HCT116 (cell line): ENCODE measurements at regions not wholly inside any gene's neighbourhood (a gene's known extent, or its start where the extent isn't known, plus 50 kb on each side); places are given as distances from the start of the nearest gene placed in this dataset.

ENCODE experiments used
- ATAC-seq: fragments of 200-7000 bp; cut with Tn5 transposase; 2 replicates; pipeline ENCODE4 v1.9.1; 2020; ENCODE audit warnings: mild to moderate bottlenecking, moderate library complexity
- BruUV-seq: library from RNA; stranded (reverse); fragments of 400-500 nt; replicated peaks from 2 replicates; lab custom pipeline; 2021; lab: Mats Ljungman, UMichigan
- CTCF ChIA-PET: fragments of 300-600 bp; sonication (Branson Sonifier 250); formaldehyde crosslinking; loops from one replicate; lab custom pipeline; 2021; ENCODE audit warnings: antibody characterized with exemption; lab: Charles Lee
- POLR2A ChIA-PET: fragments of 300-600, 350-600 bp; sonication (Branson Sonifier 250); formaldehyde crosslinking; loops from one replicate; lab custom pipeline; 2021; ENCODE audit warnings: antibody characterized with exemption; lab: Charles Lee
- RAD21 ChIA-PET, 2 experiments: fragments of 300-600 bp; sonication (Branson Sonifier 250); formaldehyde crosslinking; loops; one replicate each; lab custom pipeline; 2023; ENCODE audit warnings: low total read pairs in 2 of 2; ENCODE audit not compliant: uncharacterized antibody in 2 of 2, unreplicated experiment in 2 of 2, low non-redundant PET in 1 of 2; lab: Charles Lee
- DNase-seq: peaks from one replicate; pipeline ENCODE4 v3.0.0-alpha.2; 2010; ENCODE audit warnings: low read depth, low spot score
- H2AFZ ChIP-seq: fragments of 200-600 bp; shearing (Covaris generic), sonication (generic); 2 replicates; pipeline ENCODE4 v1.6.1; 2017; ENCODE audit warnings: low read depth, mixed run types, mixed read lengths, antibody characterized with exemption, low read length; ENCODE audit not compliant: poor library complexity, severe bottlenecking
- H3K27ac ChIP-seq: 2 replicates; pipeline ENCODE4 v1.5.1; 2012; ENCODE audit warnings: low read depth, low read length
- H3K27me3 ChIP-seq: fragments of 200-600 bp; sonication (generic); 2 replicates; pipeline ENCODE4 v1.6.1; 2016; ENCODE audit warnings: mixed run types, low read length, mixed read lengths; ENCODE audit not compliant: insufficient read depth
- H3K36me3 ChIP-seq, 2 experiments: fragments of 200-500 bp in 1 of 2; fragments of 200-600 bp in 1 of 2; sonication (Bioruptor generic) in 1 of 2; sonication (generic) in 1 of 2; 2 replicates each; pipeline versions ENCODE4 v1.5.1 to v1.6.1; 2014 to 2016; ENCODE audit warnings: low read length in 2 of 2, inconsistent platforms in 1 of 2, mixed read lengths in 1 of 2, mixed run types in 1 of 2; ENCODE audit not compliant: insufficient read depth in 2 of 2, control insufficient read depth in 1 of 2
- H3K4me1 ChIP-seq, 2 experiments: fragments of 200-600 bp in 1 of 2; sonication (generic) in 1 of 2; 2 replicates each; pipeline versions ENCODE4 v1.5.1 to v1.6.1; 2012 to 2017; ENCODE audit warnings: low read length in 2 of 2, inconsistent platforms in 1 of 2, mild to moderate bottlenecking in 1 of 2, mixed read lengths in 1 of 2, mixed run types in 1 of 2, moderate library complexity in 1 of 2; ENCODE audit not compliant: insufficient read depth in 2 of 2, control insufficient read depth in 1 of 2
- H3K4me2 ChIP-seq: fragments of 200-600 bp; sonication (generic); 2 replicates; pipeline ENCODE4 v1.6.1; 2017; ENCODE audit warnings: mixed run types, low read length, mixed read lengths
- H3K4me3 ChIP-seq, 2 experiments: fragments of 200-600 bp in 1 of 2; sonication (generic) in 1 of 2; replicated peaks in 1 of 2; 2 replicates each; pipeline ENCODE4 v1.5.1; 2011 to 2016; ENCODE audit warnings: low read length in 2 of 2, control low read depth in 1 of 2, low read depth in 1 of 2, mild to moderate bottlenecking in 1 of 2, mixed read lengths in 1 of 2, mixed run types in 1 of 2
- H3K79me2 ChIP-seq: fragments of 200-600 bp; sonication (generic); 2 replicates; pipeline ENCODE4 v1.6.1; 2017; ENCODE audit warnings: mild to moderate bottlenecking, mixed run types, low read length, moderate library complexity, mixed read lengths; ENCODE audit not compliant: insufficient read depth
- H3K9ac ChIP-seq: fragments of 200-600 bp; sonication (generic); 2 replicates; pipeline ENCODE4 v1.6.1; 2016; ENCODE audit warnings: low read length, mixed read lengths
- H3K9me2 ChIP-seq: fragments of 200-600 bp; sonication (generic), shearing (Covaris generic); 2 replicates; pipeline ENCODE4 v1.6.1; 2017; ENCODE audit warnings: mixed run types, mild to moderate bottlenecking, moderate library complexity; ENCODE audit not compliant: insufficient read depth
- H3K9me3 ChIP-seq, 2 experiments: fragments of 200-500 bp in 1 of 2; fragments of 200-600 bp in 1 of 2; sonication (Bioruptor generic) in 1 of 2; sonication (generic) in 1 of 2; 2 replicates each; pipeline ENCODE4 v1.6.1; 2014 to 2017; ENCODE audit warnings: low read length in 2 of 2, mixed read lengths in 2 of 2, inconsistent platforms in 1 of 2, low read depth in 1 of 2, mild to moderate bottlenecking in 1 of 2, mixed run types in 1 of 2, moderate library complexity in 1 of 2; ENCODE audit not compliant: control insufficient read depth in 1 of 2, insufficient read depth in 1 of 2
- H4K20me1 ChIP-seq: fragments of 200-600 bp; sonication (generic), shearing (Covaris generic); 2 replicates; pipeline ENCODE4 v1.6.1; 2017; ENCODE audit warnings: mixed run types, mild to moderate bottlenecking, moderate library complexity; ENCODE audit not compliant: insufficient read depth
- ATF3 ChIP-seq: IDR thresholded peaks from 2 replicates; pipeline ENCODE4 v1.6.1; 2012
- EZH2phosphoT487 ChIP-seq: fragments of 200-600 bp; IDR thresholded peaks from 2 replicates; pipeline ENCODE4 v1.6.1; 2018; ENCODE audit warnings: antibody characterized with exemption, borderline replicate concordance
- FOSL1 ChIP-seq: IDR thresholded peaks from 2 replicates; pipeline ENCODE4 v1.6.1; 2012; ENCODE audit warnings: low read depth
- POLR2A ChIP-seq: IDR thresholded peaks from 2 replicates; pipeline ENCODE4 v1.7.0; 2011; ENCODE audit warnings: borderline replicate concordance; ENCODE audit not compliant: insufficient read depth, insufficient read length; ENCODE audit errors: extremely low read depth
- POLR2AphosphoS5 ChIP-seq: IDR thresholded peaks from 2 replicates; pipeline ENCODE4 v1.6.1; 2011; ENCODE audit warnings: mild to moderate bottlenecking, low read depth, low read length, moderate library complexity
- SRF ChIP-seq: IDR thresholded peaks from 2 replicates; pipeline ENCODE4 v1.6.1; 2012; ENCODE audit warnings: low read depth
- ZBTB33 ChIP-seq: IDR thresholded peaks from 2 replicates; pipeline ENCODE4 v1.6.1; 2011; ENCODE audit warnings: mild to moderate bottlenecking, low read length, moderate library complexity; ENCODE audit not compliant: insufficient replicate concordance; ENCODE audit errors: extremely low read depth
- ZFX ChIP-seq: fragments of 450-650 bp; IDR thresholded peaks from 2 replicates; pipeline ENCODE4 v1.6.1; 2017
- intact Hi-C: fragments of 100-400 bp; cut with micrococcal nuclease; formaldehyde crosslinking; loops from 2 replicates; pipeline ENCODE4 v1.10.0; 2022
- TF ChIP-seq, protein P1 (sequence below): IDR thresholded peaks from 2 replicates; pipeline ENCODE4 v1.6.1; 2012; ENCODE audit warnings: low read depth
- TF ChIP-seq, protein P2 (sequence below): IDR thresholded peaks from 2 replicates; pipeline ENCODE4 v1.6.1; 2012
- TF ChIP-seq, protein P3 (sequence below), 3 experiments: fragments of 200-600 bp in 1 of 3; sonication (generic) in 1 of 3; IDR thresholded peaks in 2 of 3; conservative IDR thresholded peaks in 1 of 3; 2 replicates each; pipeline ENCODE4 v1.5.1; 2012 to 2017; ENCODE audit warnings: low read depth in 2 of 3, low read length in 2 of 3, antibody characterized with exemption in 1 of 3, borderline replicate concordance in 1 of 3, control low read depth in 1 of 3, mild to moderate bottlenecking in 1 of 3, mixed read lengths in 1 of 3, mixed run types in 1 of 3, moderate library complexity in 1 of 3; ENCODE audit not compliant: insufficient read depth in 1 of 3

DNA sequence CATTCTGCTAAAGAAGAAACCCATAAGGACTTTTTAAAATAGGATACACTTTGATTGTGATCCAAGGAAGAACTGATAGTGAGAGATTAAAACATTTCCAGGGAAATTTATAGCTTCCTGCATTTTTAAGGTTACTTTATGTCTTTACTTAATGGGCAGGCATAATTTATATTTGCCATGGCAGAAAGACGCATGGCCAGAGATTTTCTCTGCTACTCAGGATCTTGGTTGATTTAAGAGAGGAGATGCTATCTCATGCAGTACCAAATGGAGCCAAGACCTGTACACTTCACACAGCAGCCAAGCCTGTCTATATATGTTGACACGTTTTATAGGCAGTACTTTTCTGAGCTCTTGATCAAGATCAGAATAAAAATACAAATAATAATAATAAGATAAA lies 60.9 kb upstream of the NT5C1B start:
- Histone ChIP-seq H2AFZ (no peak overlapping the region), H3K9ac (no peak overlapping the region), H3K9me2 (no peaks in the 10 kb centered on the region), H3K27me3 (no peaks in the 10 kb centered on the region), H3K79me2 (no peaks in the 10 kb centered on the region), H3K9me3 (no peaks in the 10 kb centered on the region), H3K36me3 (no peaks in the 10 kb centered on the region), H4K20me1 (no peaks in the 10 kb centered on the region), H3K4me1 (no peaks in the 10 kb centered on the region), H3K27ac (no peak overlapping the region), H3K4me2 (no peak overlapping the region), H3K4me3 (no peak overlapping the region)
- no TSS peak for BruUV-seq
- intact Hi-C loops: no loop called here
- DNase-seq (no peak), ATAC-seq (no peak)
- ChIA-PET CTCF (no interaction called here), RAD21 (no interaction called here), POLR2A (no interaction called here)
- TF ChIP-seq FOSL1 (no peak), ZBTB33 (no peak), ZFX (no peak), EZH2phosphoT487 (no peak), POLR2A (no peak), POLR2AphosphoS5 (no peak), SRF (no peak), ATF3 (no peak)
- TF ChIP-seq, protein P1, sequence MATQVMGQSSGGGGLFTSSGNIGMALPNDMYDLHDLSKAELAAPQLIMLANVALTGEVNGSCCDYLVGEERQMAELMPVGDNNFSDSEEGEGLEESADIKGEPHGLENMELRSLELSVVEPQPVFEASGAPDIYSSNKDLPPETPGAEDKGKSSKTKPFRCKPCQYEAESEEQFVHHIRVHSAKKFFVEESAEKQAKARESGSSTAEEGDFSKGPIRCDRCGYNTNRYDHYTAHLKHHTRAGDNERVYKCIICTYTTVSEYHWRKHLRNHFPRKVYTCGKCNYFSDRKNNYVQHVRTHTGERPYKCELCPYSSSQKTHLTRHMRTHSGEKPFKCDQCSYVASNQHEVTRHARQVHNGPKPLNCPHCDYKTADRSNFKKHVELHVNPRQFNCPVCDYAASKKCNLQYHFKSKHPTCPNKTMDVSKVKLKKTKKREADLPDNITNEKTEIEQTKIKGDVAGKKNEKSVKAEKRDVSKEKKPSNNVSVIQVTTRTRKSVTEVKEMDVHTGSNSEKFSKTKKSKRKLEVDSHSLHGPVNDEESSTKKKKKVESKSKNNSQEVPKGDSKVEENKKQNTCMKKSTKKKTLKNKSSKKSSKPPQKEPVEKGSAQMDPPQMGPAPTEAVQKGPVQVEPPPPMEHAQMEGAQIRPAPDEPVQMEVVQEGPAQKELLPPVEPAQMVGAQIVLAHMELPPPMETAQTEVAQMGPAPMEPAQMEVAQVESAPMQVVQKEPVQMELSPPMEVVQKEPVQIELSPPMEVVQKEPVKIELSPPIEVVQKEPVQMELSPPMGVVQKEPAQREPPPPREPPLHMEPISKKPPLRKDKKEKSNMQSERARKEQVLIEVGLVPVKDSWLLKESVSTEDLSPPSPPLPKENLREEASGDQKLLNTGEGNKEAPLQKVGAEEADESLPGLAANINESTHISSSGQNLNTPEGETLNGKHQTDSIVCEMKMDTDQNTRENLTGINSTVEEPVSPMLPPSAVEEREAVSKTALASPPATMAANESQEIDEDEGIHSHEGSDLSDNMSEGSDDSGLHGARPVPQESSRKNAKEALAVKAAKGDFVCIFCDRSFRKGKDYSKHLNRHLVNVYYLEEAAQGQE: no peak
- TF ChIP-seq, protein P2, sequence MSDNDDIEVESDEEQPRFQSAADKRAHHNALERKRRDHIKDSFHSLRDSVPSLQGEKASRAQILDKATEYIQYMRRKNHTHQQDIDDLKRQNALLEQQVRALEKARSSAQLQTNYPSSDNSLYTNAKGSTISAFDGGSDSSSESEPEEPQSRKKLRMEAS: no peak
- TF ChIP-seq, protein P3, sequence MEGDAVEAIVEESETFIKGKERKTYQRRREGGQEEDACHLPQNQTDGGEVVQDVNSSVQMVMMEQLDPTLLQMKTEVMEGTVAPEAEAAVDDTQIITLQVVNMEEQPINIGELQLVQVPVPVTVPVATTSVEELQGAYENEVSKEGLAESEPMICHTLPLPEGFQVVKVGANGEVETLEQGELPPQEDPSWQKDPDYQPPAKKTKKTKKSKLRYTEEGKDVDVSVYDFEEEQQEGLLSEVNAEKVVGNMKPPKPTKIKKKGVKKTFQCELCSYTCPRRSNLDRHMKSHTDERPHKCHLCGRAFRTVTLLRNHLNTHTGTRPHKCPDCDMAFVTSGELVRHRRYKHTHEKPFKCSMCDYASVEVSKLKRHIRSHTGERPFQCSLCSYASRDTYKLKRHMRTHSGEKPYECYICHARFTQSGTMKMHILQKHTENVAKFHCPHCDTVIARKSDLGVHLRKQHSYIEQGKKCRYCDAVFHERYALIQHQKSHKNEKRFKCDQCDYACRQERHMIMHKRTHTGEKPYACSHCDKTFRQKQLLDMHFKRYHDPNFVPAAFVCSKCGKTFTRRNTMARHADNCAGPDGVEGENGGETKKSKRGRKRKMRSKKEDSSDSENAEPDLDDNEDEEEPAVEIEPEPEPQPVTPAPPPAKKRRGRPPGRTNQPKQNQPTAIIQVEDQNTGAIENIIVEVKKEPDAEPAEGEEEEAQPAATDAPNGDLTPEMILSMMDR (IDR thresholded peaks at IDR 0.05 in 2 of 3, conservative IDR thresholded peaks at IDR 0.05 in 1 of 3; ENCODE audit: borderline replicate concordance in 1 of 3, insufficient read depth in 1 of 3, low read depth in 2 of 3, low read length in 2 of 3): no peak
